Gastrocnemius medialis (tissue), 4 donors: ENCODE measurements at regions not wholly inside any gene's neighbourhood (a gene's known extent, or its start where the extent isn't known, plus 50 kb on each side); places are given as distances from the start of the nearest gene placed in this dataset.

Experiments used
- CTCF ChIP-seq, 5 experiments: fragments of 450-650 bp in 3 of 5; fragments of 200-600 bp in 2 of 5; sonication (generic) in 2 of 5; IDR thresholded peaks in 4 of 5; conservative IDR thresholded peaks in 1 of 5; 1 replicate in 4 of 5; 2 replicates in 1 of 5; pipeline ENCODE4 v1.5.1; 2016 to 2019; ENCODE audit warnings: antibody characterized with exemption in 5 of 5, mild to moderate bottlenecking in 3 of 5, moderate library complexity in 3 of 5
- POLR2A ChIP-seq, 2 donors: fragments of 450-650 bp; IDR thresholded peaks; one replicate each; pipeline ENCODE4 v1.6.1; 2017; ENCODE audit warnings: antibody characterized with exemption in 2 of 2, mild to moderate bottlenecking in 2 of 2, moderate library complexity in 2 of 2

- TF ChIP-seq CTCF (IDR thresholded peaks at IDR 0.05 in 4 of 5, conservative IDR thresholded peaks at IDR 0.05 in 1 of 5) (no peak), POLR2A (IDR thresholded peaks at IDR 0.05) (no peak)
Measured at GRCh38 chrY:12982249-12982829, 77.7 kb downstream of the DDX3Y start.
